ENCODE measurements at regions not wholly inside any gene's neighbourhood (a gene's known extent, or its start where the extent isn't known, plus 50 kb on each side); places are given as distances from the start of the nearest gene placed in this dataset.

DNA sequence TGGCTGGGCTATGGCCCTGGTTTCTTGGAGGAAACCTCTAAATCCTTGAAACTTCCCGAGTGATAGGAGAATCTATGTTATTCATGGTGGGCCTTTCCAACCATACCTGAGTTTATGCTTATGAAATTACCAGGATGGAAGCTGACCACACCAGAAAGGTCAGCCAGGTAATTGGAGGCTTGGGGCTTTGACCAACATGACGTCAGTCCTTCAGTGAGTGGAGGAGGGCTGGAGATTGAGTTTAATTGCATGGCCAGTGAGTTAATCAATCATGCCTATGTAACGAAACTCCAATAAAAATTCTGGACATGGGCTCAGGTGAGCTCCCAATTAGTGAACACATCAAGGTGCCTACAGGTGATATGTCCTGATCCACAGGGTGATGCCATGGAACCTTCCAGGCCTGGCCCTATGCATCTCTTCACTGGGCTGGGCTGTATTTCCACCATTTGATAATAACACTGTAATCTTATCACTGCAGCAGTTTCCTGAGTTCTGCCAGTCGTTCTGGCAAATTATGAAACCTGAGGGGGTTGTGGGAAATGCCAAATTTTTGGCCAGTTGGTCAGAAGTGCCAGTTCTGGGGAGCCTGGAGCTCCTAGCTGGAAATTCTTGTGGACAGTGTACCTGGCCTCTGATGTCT, 106.5 kb downstream of the CDH26 start:
- no peaks in the 10 kb centered on the region for H3K9me3 Mint-ChIP-seq
- no peak overlapping the region for H3K27ac Mint-ChIP-seq
- peaks cover 0 to 3% of the 10 kb centered on the region in 2 donors for H3K27me3 Mint-ChIP-seq

DNA sequence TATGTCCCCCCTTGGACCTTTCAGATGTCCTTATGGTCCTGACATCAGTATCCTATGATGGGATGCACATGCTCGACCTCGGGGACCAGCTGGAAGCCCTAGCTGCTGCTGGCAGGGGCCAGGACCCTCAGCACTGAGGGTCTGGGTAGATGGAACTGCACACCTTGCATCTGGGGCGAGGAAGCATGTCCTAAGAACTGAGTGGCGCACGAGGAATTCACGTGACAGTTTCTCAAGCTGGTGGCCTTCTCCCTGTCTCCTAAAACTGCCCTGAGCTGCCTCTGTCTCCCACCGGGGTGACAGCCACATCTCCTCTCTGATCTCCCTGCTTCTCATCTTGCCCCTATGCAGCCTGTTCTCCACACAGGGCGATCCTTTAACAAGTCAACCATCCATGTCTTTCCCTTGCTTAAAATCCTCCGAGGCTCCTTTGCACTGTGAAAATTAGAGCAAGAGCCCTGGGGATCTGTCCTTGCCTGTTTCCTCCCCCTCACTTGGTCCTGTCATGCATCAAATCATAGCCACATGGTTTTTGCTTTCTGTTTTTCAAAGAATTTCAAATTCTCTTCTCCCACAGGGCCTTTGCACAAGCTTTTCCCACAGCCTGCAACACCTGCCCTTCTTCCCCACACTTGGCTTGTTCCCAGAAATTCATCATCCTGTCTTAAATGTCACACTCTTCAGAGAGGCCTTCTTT, 107.7 kb downstream of the CDH26 start:
- ATAC-seq (replicated peaks): no peak
- no peak overlapping the region for H3K27ac Mint-ChIP-seq
- H3K36me3 Mint-ChIP-seq: no peaks in the 10 kb centered on the region
- no peaks in the 10 kb centered on the region for H3K9me3 Mint-ChIP-seq
- H3K4me3 Mint-ChIP-seq: no peak overlapping the region
- peaks cover 0 to 3% of the 10 kb centered on the region in 2 donors for H3K27me3 Mint-ChIP-seq
- H3K4me1 Mint-ChIP-seq: no peaks in the 10 kb centered on the region
- no peak for DNase-seq

More for the DNA sequence above, 106.5 kb downstream of the CDH26 start:
- DNase-seq: no peak
- no peaks in the 10 kb centered on the region for H3K36me3 Mint-ChIP-seq
- H3K4me3 Mint-ChIP-seq: no peak overlapping the region
- H3K4me1 Mint-ChIP-seq: no peaks in the 10 kb centered on the region
- ATAC-seq (replicated peaks): no peak

DNA sequence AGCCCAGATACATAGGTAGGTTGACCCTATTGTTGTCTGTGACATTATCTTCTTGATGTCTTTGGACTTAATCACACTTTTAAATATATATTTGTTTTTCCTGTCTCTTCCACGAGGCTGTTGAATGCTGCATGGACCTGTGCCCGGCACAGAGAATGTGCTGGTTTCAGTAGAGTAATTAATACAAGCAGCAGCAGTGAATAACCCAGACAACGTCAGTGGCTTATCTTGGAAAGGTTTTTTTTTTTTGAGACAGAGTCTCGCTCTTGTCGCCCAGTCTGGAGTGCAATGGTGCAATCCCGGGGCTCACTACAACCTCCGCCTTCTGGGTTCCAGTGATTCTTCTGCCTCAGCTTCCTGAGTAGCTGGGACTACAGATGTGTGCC, 108.2 kb downstream of the CDH26 start:
- Mint-ChIP-seq H3K36me3 (no peaks in the 10 kb centered on the region), H3K27ac (no peak overlapping the region), H3K27me3 (peaks cover 0 to 3% of the 10 kb centered on the region in 2 donors), H3K9me3 (no peaks in the 10 kb centered on the region), H3K4me3 (no peak overlapping the region), H3K4me1 (no peaks in the 10 kb centered on the region)
- ATAC-seq (replicated peaks): no peak
- no peak for DNase-seq

DNA sequence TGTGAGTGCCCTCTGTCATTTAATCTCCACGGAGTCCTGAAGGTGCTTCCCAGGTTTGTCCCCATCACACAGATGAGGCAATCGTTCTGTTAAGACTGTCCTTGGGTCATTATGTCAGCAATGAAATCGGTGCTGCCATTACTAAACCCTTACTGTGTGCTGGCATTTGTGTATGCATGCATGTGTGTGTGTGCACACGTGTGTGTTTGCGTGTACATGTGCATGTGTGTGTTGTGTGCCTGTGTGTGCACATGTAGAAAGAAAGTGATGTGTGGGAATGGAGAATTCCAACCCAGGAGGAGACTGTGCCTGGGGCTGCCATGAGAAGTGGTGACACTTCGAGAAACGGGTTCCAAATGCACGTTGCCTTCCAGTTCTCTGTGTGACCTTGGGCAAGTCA, 110.3 kb downstream of the CDH26 start:
- Mint-ChIP-seq H3K4me1 (no peaks in the 10 kb centered on the region), H3K36me3 (no peaks in the 10 kb centered on the region), H3K27me3 (peaks cover 0 to 3% of the 10 kb centered on the region in 2 donors), H3K9me3 (no peaks in the 10 kb centered on the region), H3K27ac (no peak overlapping the region), H3K4me3 (no peak overlapping the region)
- ATAC-seq (replicated peaks) (no peak), DNase-seq (no peak)

DNA sequence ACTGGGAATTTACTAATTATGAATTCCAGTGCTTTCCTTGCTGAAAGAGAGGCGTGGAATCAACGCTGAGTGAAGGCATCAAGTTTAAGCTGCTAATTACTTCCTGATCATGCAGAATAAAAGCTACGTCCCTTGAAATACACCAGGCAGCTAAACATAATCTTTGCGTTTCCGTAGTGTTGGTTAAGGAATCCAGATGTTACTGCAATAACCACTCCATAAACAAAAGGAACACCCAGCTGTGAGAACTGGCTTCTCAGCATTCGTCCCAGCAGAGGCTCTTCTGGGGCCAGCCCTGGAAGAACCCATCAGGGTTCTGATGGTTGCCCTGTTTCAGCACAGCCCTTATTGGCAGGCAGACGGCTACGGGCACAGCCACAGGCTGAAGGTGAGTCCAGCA, 111.4 kb downstream of the CDH26 start:
- Mint-ChIP-seq H3K27ac (no peak overlapping the region), H3K9me3 (no peaks in the 10 kb centered on the region), H3K36me3 (no peaks in the 10 kb centered on the region), H3K4me1 (no peaks in the 10 kb centered on the region), H3K27me3 (peaks cover 0 to 3% of the 10 kb centered on the region in 2 donors), H3K4me3 (no peak overlapping the region)
- DNase-seq: no peak
- ATAC-seq (replicated peaks): no peak

DNA sequence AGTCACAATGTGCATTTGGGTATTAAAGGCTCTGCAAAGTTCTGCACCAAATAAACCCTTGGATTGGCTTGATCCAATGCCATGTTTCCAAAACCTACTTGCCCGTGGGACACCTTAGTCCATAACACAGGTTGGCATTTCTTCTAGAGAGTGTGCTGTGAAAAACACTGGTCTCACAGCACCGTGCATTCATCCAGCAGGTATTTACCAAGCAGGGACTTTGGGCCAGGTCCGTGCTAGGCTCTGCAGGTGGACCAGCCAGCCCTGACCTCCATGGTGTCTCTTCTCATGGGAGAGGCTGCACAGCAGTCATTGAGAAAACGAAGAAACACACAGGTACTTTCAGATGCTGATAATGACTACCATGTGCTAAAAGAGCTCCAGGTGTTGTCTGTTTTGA, 112.6 kb downstream of the CDH26 start:
- no peaks in the 10 kb centered on the region for H3K36me3 Mint-ChIP-seq
- no peaks in the 10 kb centered on the region for H3K4me1 Mint-ChIP-seq
- H3K27ac Mint-ChIP-seq: no peak overlapping the region
- peaks cover 0 to 3% of the 10 kb centered on the region in 2 donors for H3K27me3 Mint-ChIP-seq
- no peak for ATAC-seq (replicated peaks)
- H3K4me3 Mint-ChIP-seq: no peak overlapping the region
- DNase-seq: no peak
- H3K9me3 Mint-ChIP-seq: no peaks in the 10 kb centered on the region

DNA sequence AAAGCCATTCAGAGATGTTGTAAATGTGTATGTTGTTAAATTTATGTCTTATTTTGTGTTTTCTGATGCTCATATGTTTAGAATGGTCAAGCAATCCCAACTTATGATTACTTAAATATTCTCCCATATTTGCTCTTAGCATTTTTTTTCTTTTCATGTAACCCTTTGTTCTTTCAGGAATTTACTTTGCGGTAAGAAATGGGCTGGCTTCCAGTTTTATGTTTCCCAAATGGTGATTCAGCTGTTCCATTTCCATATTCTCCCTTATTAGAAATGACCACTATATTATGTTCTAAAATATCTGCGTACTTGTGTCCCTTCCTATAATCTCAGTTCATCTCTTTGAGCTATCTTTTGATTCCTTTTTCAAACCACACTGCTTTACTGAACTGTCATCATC, 113.7 kb downstream of the CDH26 start:
- Mint-ChIP-seq H3K9me3 (no peaks in the 10 kb centered on the region), H3K27me3 (peaks cover 0 to 2% of the 10 kb centered on the region in 2 donors), H3K27ac (no peak overlapping the region), H3K4me3 (no peak overlapping the region), H3K4me1 (no peaks in the 10 kb centered on the region), H3K36me3 (no peaks in the 10 kb centered on the region)
- DNase-seq (no peak), ATAC-seq (replicated peaks) (no peak)

DNA sequence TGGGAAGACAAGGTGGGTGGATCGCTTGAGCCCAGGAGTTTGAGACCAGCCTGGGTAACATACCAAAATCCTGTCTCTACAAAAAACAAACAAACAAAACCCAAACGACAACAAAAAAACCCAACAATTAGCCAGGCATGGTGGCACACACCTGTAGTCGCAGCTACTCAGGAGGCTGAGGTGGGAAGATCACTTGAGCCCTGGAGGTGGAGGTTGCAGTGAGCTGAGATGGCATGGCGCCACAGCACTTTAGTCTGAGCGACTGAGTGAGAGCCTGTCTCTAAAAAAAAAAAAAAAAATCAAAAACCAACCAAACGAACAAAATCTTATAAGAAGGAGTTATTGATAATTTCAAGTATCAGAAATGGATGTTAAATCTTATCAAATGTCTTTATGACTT, 114.9 kb downstream of the CDH26 start:
- no peak for DNase-seq
- Mint-ChIP-seq H3K36me3 (no peaks in the 10 kb centered on the region), H3K4me3 (no peak overlapping the region), H3K9me3 (no peaks in the 10 kb centered on the region), H3K27ac (no peak overlapping the region), H3K4me1 (no peaks in the 10 kb centered on the region), H3K27me3 (no peaks in the 10 kb centered on the region)
- no peak for ATAC-seq (replicated peaks)

DNA sequence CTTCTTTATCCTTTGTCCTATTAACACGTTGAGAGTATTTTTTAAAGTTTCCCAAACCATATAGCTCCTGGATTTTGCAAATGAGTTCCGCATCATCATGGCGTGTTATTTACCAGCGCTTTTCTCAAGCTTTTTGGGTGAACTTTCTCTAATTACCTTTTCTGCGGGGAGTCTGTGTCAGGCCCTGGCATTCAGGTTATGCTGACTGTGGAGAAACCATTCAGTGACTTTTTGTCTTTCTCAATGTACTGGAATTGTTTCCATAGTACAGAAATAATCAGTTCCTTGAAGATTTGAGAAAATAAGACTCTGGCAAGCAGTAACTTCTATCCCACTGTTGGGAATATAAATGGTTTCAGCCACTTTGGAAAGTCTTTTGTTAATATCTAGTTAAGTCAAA, 115.3 kb downstream of the CDH26 start:
- Mint-ChIP-seq H3K27ac (no peak overlapping the region), H3K4me3 (no peak overlapping the region), H3K36me3 (no peaks in the 10 kb centered on the region), H3K27me3 (no peaks in the 10 kb centered on the region), H3K9me3 (no peaks in the 10 kb centered on the region), H3K4me1 (no peaks in the 10 kb centered on the region)
- no peak for ATAC-seq (replicated peaks)
- DNase-seq: no peak

DNA sequence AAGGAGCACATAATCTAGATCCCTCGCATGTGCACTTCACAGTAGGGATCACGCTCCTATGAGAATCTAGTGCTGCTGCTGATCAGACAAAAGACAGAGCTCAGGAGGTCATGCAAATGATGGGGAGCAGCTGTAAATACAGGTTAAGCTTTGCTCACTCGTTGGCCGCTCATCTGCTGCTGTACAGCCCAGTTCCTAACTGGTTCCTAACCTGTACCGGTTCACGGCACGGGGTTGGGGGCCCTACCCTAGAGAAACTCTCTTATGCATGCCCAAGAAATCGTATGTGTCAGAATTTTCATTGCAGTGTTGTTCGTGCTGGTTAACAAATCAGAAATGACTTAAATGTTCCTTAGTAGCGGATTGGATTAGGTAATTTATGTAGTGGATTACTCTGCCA, 116.1 kb downstream of the CDH26 start:
- H3K27ac Mint-ChIP-seq: no peak overlapping the region
- H3K9me3 Mint-ChIP-seq: no peaks in the 10 kb centered on the region
- H3K4me1 Mint-ChIP-seq: no peaks in the 10 kb centered on the region
- no peaks in the 10 kb centered on the region for H3K36me3 Mint-ChIP-seq
- no peak for DNase-seq
- no peaks in the 10 kb centered on the region for H3K27me3 Mint-ChIP-seq
- H3K4me3 Mint-ChIP-seq: no peak overlapping the region
- no peak for ATAC-seq (replicated peaks)

DNA sequence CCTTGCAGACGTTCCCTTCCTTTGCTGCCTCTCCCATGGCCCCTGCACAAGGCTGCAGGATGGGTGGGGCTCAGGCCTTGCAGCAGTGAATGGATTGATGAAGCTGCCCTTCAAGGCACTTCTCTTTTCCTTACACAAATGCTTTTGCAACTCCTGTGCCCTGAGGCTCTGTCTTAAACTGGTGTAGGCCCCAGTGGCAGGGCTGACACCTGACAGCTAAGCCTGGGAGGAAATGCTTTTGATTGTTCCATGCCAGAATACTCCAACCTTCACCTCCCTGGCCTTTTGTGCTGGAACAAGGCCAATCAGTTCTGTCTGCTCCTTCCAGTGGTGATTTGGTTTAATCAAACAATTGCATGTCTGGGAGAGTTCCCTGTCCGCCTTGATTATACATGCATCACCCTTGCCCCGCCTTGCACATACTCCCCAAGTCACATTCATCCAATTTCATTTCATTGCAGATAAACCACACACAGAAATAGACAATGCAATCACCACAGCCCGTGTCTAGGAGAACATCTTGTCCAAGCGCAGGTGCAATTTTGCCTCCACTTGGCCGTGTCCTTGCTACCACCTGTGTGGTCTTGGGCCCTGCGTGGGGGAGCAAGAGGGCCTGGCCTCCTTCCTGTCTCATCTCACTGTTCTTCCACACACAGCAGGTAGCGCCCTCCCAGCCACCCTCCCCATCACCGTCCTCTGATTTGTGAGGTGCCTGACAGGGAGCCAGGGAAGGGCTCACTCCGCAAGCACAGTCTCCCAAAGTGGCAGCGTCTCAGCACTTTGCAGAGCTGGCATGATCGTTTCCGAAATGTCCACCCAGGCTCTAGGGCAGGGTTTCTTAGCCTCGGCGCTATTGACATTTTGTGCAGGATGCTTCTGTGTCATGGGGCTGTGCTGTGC, 120.4 kb downstream of the CDH26 start:
- no peaks in the 10 kb centered on the region for H3K36me3 Mint-ChIP-seq
- H3K27ac Mint-ChIP-seq: no peak overlapping the region
- DNase-seq (no peak), ATAC-seq (replicated peaks) (no peak)
- no peak overlapping the region for H3K4me3 Mint-ChIP-seq
- no peaks in the 10 kb centered on the region for H3K4me1 Mint-ChIP-seq
- peaks cover 3 to 4% of the 10 kb centered on the region in 2 donors for H3K9me3 Mint-ChIP-seq
- peaks cover 0 to 6% of the 10 kb centered on the region in 2 donors for H3K27me3 Mint-ChIP-seq

DNA sequence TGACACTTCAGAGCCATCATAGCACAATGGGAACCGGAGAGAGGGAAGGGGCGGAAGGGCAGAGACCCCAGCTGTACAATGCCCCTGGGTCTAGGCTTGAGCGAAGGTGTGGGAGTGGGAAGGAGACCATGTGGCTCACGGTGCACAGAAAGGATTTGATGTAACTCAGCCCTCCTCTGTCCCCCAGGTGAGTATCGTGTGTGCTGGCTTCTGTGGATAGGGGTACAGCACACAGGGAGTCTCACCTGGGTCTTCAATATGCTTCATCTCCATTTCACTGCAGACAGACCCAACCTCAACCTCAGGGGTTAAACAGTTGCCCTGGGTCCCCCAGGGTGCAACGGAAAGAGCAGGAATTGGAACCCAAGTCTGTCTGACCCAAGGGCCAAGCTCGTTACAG, 122.2 kb downstream of the CDH26 start:
- Mint-ChIP-seq H3K27ac (no peak overlapping the region), H3K36me3 (no peaks in the 10 kb centered on the region), H3K9me3 (peaks cover 3 to 4% of the 10 kb centered on the region in 2 donors), H3K27me3 (peaks cover 9% of the 10 kb centered on the region in 2 donors), H3K4me1 (no peaks in the 10 kb centered on the region), H3K4me3 (no peak overlapping the region)
- ATAC-seq (replicated peaks) (no peak), DNase-seq (no peak)

DNA sequence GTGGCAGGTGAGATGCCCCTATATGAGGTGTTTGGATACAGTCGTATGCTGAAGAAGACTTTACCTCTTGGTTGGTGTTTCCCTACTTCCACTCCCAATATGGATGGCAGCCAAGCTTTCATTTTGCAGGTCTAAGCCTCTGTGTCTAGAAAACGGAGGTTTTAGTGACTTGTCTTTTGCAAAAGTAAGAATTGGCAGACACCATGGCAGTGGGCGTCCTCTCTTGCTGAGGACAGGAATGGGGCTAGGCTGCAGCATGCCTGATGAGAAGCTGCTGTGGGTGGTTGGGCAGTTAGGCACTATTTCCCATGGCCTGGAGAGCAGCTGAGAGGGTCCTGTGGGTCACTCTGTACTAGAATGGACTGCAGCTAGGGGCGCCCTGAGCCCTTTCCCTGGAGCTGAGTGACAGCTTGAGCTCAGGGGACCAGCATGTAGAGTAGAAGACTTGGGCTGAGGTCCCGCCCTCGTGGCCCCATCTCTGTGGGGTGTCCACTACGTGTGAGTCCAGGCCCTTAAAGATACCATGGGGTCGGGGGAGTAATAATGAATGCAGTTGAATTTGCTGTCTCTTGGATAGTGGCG, 127.4 kb downstream of the CDH26 start:
- peaks cover 49 to 55% of the 10 kb centered on the region in 2 donors for H3K27me3 Mint-ChIP-seq
- ATAC-seq (replicated peaks): no peak
- no peak overlapping the region for H3K4me3 Mint-ChIP-seq
- DNase-seq: no peak
- H3K36me3 Mint-ChIP-seq: no peaks in the 10 kb centered on the region
- peaks cover 3 to 4% of the 10 kb centered on the region in 2 donors for H3K9me3 Mint-ChIP-seq
- H3K4me1 Mint-ChIP-seq: no peaks in the 10 kb centered on the region
- H3K27ac Mint-ChIP-seq: no peak overlapping the region

DNA sequence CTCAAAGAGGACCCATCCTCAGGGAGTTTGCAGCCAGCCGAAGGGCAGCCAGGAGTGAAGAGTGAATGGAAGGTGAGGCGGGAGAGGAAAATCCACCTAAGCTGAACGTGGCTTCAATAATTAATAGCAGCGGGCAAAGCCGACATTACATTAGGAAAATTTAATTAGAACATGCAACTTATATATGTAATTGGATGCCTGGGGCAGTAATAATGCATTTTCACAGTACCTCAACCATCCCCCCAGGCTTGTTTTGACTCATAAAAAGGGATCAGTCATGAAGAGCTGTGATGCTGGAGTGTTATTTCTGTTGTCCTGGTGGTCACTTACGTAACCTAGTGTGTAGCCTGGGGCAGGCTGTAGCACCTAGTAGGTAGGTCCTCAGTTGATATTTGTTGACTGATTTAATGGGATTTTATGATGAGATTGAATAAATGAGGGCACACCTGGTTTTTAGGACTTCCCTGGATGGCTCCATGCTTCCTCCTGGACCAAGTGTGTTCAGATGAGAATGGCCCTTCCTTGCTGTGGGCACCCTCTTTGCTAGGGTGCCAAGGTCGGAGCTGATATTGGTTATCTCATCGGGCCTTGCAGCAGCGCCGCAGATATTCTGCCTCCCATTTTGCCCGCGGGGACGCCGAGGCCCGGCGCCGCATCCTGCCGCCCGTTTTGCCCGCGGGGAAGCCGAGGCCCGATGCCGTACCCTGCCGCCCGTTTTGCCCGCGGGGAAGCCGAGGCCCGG, 128.8 kb downstream of the CDH26 start:
- H3K36me3 Mint-ChIP-seq: no peaks in the 10 kb centered on the region
- H3K27ac Mint-ChIP-seq: no peak overlapping the region
- no peak for DNase-seq
- H3K4me3 Mint-ChIP-seq: no peak overlapping the region
- H3K27me3 Mint-ChIP-seq: peaks cover 45 to 55% of the 10 kb centered on the region in 2 donors
- H3K9me3 Mint-ChIP-seq: peaks cover 3% of the 10 kb centered on the region in 2 donors
- H3K4me1 Mint-ChIP-seq: no peaks in the 10 kb centered on the region
- no peak for ATAC-seq (replicated peaks)

Data from stimulated activated naive B cell treated with anti-CD40 and anti-IgM and Interleukin-4, amounts not matched to agents 10 μg/mL and 1 μg/mL and 100 μg/mL, for 72 hours (primary cell).